BE2C (cell line): ENCODE measurements at regions not wholly inside any gene's neighbourhood (a gene's known extent, or its start where the extent isn't known, plus 50 kb on each side); places are given as distances from the start of the nearest gene placed in this dataset.

ENCODE experiments used
- DNase-seq: peaks from one replicate; pipeline ENCODE4 v3.0.0-alpha.2; 2020
- H3K27me3 ChIP-seq: fragments of 250-450 bp; sonication (Bioruptor Pico); 2 replicates; pipeline ENCODE4 v1.5.1; 2020; ENCODE audit warnings: mild to moderate bottlenecking
- H3K36me3 ChIP-seq: fragments of 250-450 bp; sonication (Bioruptor Pico); 2 replicates; pipeline ENCODE4 v1.5.1; 2020; ENCODE audit warnings: mild to moderate bottlenecking
- H3K4me1 ChIP-seq: fragments of 250-450 bp; sonication (Bioruptor Pico); 2 replicates; pipeline ENCODE4 v1.5.1; 2020
- H3K4me3 ChIP-seq: 2 replicates; pipeline ENCODE4 v1.5.1; 2011; ENCODE audit warnings: low read depth, low read length
- H3K9me3 ChIP-seq: fragments of 250-450 bp; sonication (Bioruptor Pico); 2 replicates; pipeline ENCODE4 v1.5.1; 2020
- TF ChIP-seq, protein P1 (sequence below): IDR thresholded peaks from 2 replicates; pipeline ENCODE4 v1.5.1; 2012; ENCODE audit warnings: mild to moderate bottlenecking, low read depth, low read length

DNA sequence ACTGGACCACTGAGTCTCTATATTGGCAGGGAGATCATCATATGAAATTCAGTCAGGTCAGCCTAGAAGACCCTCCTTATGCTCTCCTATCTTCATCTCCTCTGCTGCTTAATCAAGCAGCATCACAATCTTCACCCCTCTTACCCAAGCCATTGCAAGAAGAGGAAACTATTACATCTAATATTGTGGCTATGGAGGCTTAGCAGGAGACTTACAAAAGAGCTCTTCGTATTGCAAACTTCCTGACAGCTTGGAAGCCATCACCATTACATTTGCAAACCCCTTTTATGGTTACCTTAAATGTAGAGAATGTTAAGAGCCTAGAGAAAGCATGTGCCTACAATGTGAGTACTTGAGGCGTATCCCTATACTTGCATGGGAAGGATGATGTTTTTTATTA lies 87.2 kb upstream of the STXBP5 start:
- H3K4me3 ChIP-seq = no peak overlapping the region
- TF ChIP-seq, protein P1, sequence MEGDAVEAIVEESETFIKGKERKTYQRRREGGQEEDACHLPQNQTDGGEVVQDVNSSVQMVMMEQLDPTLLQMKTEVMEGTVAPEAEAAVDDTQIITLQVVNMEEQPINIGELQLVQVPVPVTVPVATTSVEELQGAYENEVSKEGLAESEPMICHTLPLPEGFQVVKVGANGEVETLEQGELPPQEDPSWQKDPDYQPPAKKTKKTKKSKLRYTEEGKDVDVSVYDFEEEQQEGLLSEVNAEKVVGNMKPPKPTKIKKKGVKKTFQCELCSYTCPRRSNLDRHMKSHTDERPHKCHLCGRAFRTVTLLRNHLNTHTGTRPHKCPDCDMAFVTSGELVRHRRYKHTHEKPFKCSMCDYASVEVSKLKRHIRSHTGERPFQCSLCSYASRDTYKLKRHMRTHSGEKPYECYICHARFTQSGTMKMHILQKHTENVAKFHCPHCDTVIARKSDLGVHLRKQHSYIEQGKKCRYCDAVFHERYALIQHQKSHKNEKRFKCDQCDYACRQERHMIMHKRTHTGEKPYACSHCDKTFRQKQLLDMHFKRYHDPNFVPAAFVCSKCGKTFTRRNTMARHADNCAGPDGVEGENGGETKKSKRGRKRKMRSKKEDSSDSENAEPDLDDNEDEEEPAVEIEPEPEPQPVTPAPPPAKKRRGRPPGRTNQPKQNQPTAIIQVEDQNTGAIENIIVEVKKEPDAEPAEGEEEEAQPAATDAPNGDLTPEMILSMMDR = no peak
- H3K9me3 ChIP-seq = no peaks in the 10 kb centered on the region
- no peaks in the 10 kb centered on the region for H3K4me1 ChIP-seq
- no peaks in the 10 kb centered on the region for H3K36me3 ChIP-seq
- no peaks in the 10 kb centered on the region for H3K27me3 ChIP-seq
- DNase-seq = no peak

GRCh38 chr6:147117580-147117979 lies 86.6 kb upstream of the STXBP5 start:
- Histone ChIP-seq H3K27me3 (no peaks in the 10 kb centered on the region), H3K9me3 (no peaks in the 10 kb centered on the region), H3K36me3 (no peaks in the 10 kb centered on the region), H3K4me3 (no peak overlapping the region), H3K4me1 (no peaks in the 10 kb centered on the region)
- TF ChIP-seq, protein P1 = no peak
- DNase-seq = no peak

DNA sequence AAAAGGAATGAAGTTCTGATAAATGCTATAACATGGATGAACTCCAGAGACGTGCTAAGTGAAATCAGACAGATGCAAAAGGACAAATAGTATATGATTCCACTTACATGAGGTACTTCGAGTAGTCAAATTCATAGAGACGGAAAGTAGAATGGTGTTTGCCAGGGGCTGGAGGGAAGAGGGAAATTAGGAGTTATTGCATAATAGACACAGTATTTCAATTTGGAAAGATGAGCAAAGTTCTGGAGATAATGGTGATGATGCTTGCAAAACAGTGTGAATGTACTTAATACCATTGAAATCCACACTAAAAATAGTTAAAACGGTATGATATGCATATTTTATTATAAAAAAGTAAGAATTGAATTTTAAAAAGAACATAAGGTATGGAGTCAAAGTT lies 84.9 kb upstream of the STXBP5 start:
- TF ChIP-seq, protein P1 = no peak
- Histone ChIP-seq H3K36me3 (no peaks in the 10 kb centered on the region), H3K27me3 (no peaks in the 10 kb centered on the region), H3K4me1 (no peaks in the 10 kb centered on the region), H3K9me3 (no peaks in the 10 kb centered on the region), H3K4me3 (no peak overlapping the region)
- no peak for DNase-seq

GRCh38 chr6:147122823-147123222 lies 81.4 kb upstream of the STXBP5 start:
- Histone ChIP-seq H3K27me3 (no peaks in the 10 kb centered on the region), H3K9me3 (no peaks in the 10 kb centered on the region), H3K4me1 (no peaks in the 10 kb centered on the region), H3K36me3 (no peaks in the 10 kb centered on the region), H3K4me3 (no peak overlapping the region)
- TF ChIP-seq, protein P1 = no peak
- DNase-seq = no peak

DNA sequence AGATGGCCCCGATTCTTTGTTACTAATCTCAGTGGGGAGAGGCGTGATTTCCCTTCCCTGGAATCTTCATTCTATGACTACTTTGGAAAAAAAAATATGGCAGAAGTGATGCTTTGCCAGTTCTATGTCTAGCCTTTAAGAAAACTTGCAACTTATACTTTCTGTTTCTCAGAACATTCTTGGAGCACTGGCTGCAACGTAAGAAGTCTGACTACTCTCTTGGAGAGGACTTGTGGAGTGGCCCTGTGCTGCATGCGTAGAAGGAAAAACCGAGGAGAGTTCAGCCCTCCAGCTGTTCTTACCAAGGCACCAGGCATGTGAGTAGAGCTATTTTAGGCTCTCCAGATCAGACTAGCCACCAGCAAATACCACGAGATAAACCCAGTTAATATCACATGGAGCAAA lies 77.6 kb upstream of the STXBP5 start:
- Histone ChIP-seq H3K4me3 (no peak overlapping the region), H3K4me1 (peaks cover 5% of the 10 kb centered on the region; the same call in 1 of the 2 replicates), H3K27me3 (no peaks in the 10 kb centered on the region), H3K36me3 (no peaks in the 10 kb centered on the region), H3K9me3 (no peaks in the 10 kb centered on the region)
- TF ChIP-seq, protein P1 = no peak
- DNase-seq = no peak

DNA sequence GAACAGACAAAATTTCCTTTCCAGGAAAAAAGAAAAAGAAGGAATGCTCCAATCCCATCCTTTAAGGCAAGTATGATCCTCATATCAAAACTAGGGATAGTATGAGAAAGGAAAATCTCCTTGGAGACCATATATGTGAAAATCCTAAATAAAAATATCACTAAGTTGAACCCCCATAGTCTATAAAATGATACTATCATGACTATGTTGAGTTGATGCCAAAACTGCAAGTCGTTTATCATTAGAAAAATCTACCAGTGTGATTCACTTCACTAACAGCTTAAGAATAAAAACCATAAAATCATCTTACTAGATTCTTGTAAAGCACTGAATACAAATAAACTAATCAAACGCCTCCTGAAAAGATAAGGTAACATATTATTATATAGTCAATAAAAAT lies 76.6 kb upstream of the STXBP5 start:
- TF ChIP-seq, protein P1 = no peak
- Histone ChIP-seq H3K4me1 (peaks cover 5% of the 10 kb centered on the region; the same call in 1 of the 2 replicates), H3K36me3 (no peaks in the 10 kb centered on the region), H3K9me3 (no peaks in the 10 kb centered on the region), H3K4me3 (no peak overlapping the region), H3K27me3 (no peaks in the 10 kb centered on the region)
- DNase-seq = no peak
